Glutamatergic neuron (in vitro differentiated cells): ENCODE measurements at regions not wholly inside any gene's neighbourhood (a gene's known extent, or its start where the extent isn't known, plus 50 kb on each side); places are given as distances from the start of the nearest gene placed in this dataset.

ENCODE experiments used
- DNase-seq: peaks from one replicate; pipeline ENCODE4 v3.0.0; 2022
- H3K27ac Mint-ChIP-seq: one replicate; pipeline ENCODE4 v1.8.0; 2020; ENCODE audit warnings: mild to moderate bottlenecking, mixed read lengths, inconsistent platforms; ENCODE audit not compliant: unreplicated experiment
- H3K27me3 Mint-ChIP-seq: one replicate; pipeline ENCODE4 v1.8.0; 2020; ENCODE audit warnings: mild to moderate bottlenecking, moderate library complexity, mixed read lengths, inconsistent platforms; ENCODE audit not compliant: unreplicated experiment
- H3K36me3 Mint-ChIP-seq: one replicate; pipeline ENCODE4 v1.8.0; 2020; ENCODE audit warnings: mild to moderate bottlenecking, mixed read lengths, inconsistent platforms; ENCODE audit not compliant: unreplicated experiment
- H3K4me1 Mint-ChIP-seq: one replicate; pipeline ENCODE4 v1.8.0; 2020; ENCODE audit warnings: mild to moderate bottlenecking, low read depth, mixed read lengths, inconsistent platforms; ENCODE audit not compliant: unreplicated experiment
- H3K4me3 Mint-ChIP-seq: one replicate; pipeline ENCODE4 v1.8.0; 2020; ENCODE audit warnings: mild to moderate bottlenecking, mixed read lengths, inconsistent platforms; ENCODE audit not compliant: unreplicated experiment
- H3K9me3 Mint-ChIP-seq: one replicate; pipeline ENCODE4 v1.8.0; 2020; ENCODE audit warnings: mild to moderate bottlenecking, moderate library complexity, mixed read lengths, inconsistent platforms; ENCODE audit not compliant: unreplicated experiment
- TF ChIP-seq, protein P1 (sequence below): fragments of 200-600 bp; sonication (generic); IDR thresholded peaks from one replicate; pipeline ENCODE4 v1.5.0; 2021; ENCODE audit not compliant: partially characterized antibody, unreplicated experiment

GRCh38 chr12:124147027-124147426 lies 147.9 kb upstream of the RFLNA start:
- Mint-ChIP-seq H3K27ac (peak overlapping the region; percentile 83), H3K9me3 (peaks cover 10% of the 10 kb centered on the region), H3K27me3 (peaks cover 6% of the 10 kb centered on the region), H3K36me3 (peaks cover 13% of the 10 kb centered on the region), H3K4me1 (peaks cover 40% of the 10 kb centered on the region), H3K4me3 (no peak overlapping the region)
- no peak for DNase-seq
- TF ChIP-seq, protein P1, sequence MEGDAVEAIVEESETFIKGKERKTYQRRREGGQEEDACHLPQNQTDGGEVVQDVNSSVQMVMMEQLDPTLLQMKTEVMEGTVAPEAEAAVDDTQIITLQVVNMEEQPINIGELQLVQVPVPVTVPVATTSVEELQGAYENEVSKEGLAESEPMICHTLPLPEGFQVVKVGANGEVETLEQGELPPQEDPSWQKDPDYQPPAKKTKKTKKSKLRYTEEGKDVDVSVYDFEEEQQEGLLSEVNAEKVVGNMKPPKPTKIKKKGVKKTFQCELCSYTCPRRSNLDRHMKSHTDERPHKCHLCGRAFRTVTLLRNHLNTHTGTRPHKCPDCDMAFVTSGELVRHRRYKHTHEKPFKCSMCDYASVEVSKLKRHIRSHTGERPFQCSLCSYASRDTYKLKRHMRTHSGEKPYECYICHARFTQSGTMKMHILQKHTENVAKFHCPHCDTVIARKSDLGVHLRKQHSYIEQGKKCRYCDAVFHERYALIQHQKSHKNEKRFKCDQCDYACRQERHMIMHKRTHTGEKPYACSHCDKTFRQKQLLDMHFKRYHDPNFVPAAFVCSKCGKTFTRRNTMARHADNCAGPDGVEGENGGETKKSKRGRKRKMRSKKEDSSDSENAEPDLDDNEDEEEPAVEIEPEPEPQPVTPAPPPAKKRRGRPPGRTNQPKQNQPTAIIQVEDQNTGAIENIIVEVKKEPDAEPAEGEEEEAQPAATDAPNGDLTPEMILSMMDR: no peak

GRCh38 chr12:124147575-124147974 lies 147.3 kb upstream of the RFLNA start:
- Mint-ChIP-seq H3K36me3 (peaks cover 14% of the 10 kb centered on the region), H3K4me3 (no peak overlapping the region), H3K27ac (peak overlapping the region; percentile 83), H3K9me3 (peaks cover 12% of the 10 kb centered on the region), H3K4me1 (peaks cover 46% of the 10 kb centered on the region), H3K27me3 (peaks cover 7% of the 10 kb centered on the region)
- no peak for DNase-seq
- TF ChIP-seq, protein P1: no peak

DNA sequence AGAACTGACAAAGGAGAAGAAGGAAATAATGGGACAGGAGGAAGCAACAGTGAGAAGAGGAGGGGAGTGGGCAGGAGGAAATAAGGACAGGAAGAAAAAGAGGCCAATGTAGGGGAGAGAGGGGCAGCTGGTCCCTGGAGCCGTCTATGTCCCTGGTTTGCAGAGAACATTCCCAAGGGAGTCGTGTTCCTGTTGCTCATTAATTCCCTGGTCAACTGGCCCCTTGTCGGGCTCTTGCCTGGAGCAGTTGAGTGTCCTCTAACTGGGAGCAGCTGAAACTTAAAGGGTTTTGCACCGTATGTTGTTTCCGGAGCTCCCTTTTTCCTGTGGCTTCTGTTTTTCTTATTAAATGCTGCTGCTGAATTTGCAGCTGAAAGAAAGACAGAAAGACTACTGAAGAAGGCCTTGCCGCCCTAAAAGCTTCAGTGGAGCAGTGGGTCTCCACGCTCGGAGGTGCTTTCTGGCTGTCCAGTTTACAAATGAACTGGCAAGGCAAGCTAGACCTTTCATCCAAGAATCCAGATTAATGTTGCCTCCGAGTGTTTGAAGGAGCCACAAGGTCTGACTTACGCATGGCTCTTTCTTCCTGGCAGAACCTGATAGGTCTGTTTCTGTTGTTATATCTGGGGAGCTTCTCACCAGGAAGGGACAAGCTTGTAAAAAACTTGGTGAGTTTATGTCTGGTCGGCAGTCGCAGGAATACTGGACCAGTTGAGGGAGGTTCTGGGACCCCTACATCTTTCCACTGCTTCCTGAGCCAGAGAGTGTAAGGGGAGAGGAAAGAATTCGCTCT lies 146.2 kb upstream of the RFLNA start:
- TF ChIP-seq, protein P1: no peak
- Mint-ChIP-seq H3K27ac (peak overlapping the region; percentile 72), H3K4me1 (peaks cover 52% of the 10 kb centered on the region), H3K27me3 (peaks cover 9% of the 10 kb centered on the region), H3K36me3 (peaks cover 16% of the 10 kb centered on the region), H3K9me3 (peaks cover 16% of the 10 kb centered on the region), H3K4me3 (no peak overlapping the region)
- DNase-seq: no peak

DNA sequence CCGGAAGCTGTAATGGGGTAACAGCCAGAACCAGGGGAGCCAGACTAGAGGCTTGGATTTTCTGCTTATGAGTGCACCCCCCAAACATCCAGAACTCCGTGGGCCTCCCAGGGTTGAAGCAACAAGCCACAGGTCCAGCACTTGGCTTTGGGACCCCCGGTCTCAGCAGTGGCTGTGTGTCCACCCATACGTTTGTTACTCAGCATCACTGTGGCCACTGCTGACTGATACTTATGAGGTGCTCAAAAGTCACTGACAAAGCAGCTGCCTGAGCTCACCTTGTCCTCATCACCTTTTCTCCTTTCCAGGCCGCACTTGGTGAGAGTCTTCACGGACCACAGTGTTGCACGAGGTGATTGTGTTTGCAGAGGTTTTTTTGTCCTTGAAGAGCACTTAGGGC lies 145.6 kb upstream of the RFLNA start:
- Mint-ChIP-seq H3K27me3 (peaks cover 9% of the 10 kb centered on the region), H3K27ac (peak overlapping the region; percentile 92), H3K4me3 (peak overlapping the region; percentile 47), H3K9me3 (peaks cover 15% of the 10 kb centered on the region), H3K4me1 (peaks cover 54% of the 10 kb centered on the region), H3K36me3 (peaks cover 16% of the 10 kb centered on the region)
- no peak for DNase-seq
- TF ChIP-seq, protein P1: no peak

DNA sequence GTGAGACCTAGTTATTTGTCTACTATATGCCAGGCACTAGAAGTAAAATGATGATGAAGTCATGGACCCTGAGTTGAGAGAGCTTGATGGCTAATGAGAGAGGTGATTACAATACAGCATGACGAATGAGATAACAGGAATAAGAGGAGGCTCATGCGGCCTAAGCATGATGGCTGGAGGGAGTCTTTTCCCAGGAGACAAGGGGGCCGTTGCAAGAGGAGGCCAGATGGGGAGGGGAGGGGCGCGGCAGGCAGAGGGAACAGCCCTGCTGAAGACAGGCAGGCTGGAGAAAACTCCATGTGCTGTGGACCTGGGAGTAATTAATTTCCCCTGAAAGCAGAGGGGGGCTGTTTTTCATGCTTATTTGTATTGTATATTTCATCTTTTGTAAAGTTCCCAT lies 144.7 kb upstream of the RFLNA start:
- peaks cover 56% of the 10 kb centered on the region for H3K4me1 Mint-ChIP-seq
- peaks cover 16% of the 10 kb centered on the region for H3K36me3 Mint-ChIP-seq
- H3K27me3 Mint-ChIP-seq: peaks cover 9% of the 10 kb centered on the region
- TF ChIP-seq, protein P1: no peak
- H3K4me3 Mint-ChIP-seq: peak overlapping the region; percentile 22
- DNase-seq: peak; percentile 84
- peaks cover 13% of the 10 kb centered on the region for H3K9me3 Mint-ChIP-seq
- peak overlapping the region; percentile 92 for H3K27ac Mint-ChIP-seq
